Spleen (tissue), 11 donors: ENCODE measurements at regions not wholly inside any gene's neighbourhood (a gene's known extent, or its start where the extent isn't known, plus 50 kb on each side); places are given as distances from the start of the nearest gene placed in this dataset.
"Not testable (repeated sequence)": the region's sequence is repeated elsewhere in the genome, so short reads cannot be mapped to it uniquely, and the experiment has no call there.

Experiments
- DNase-seq: peaks from one replicate; pipeline ENCODE4 v3.0.0-alpha.2; 2020
- H3K27ac ChIP-seq, 8 donors: fragments of 200-600 bp; sonication (generic) in 7 of 8; 1 replicate in 4 of 8; 2 replicates in 4 of 8; pipeline versions ENCODE4 v1.5.0 to v1.8.0; 2016 to 2021; ENCODE audit warnings: inconsistent platforms in 4 of 8, mild to moderate bottlenecking in 4 of 8, moderate library complexity in 1 of 8
- H3K27me3 ChIP-seq, 7 donors: fragments of 200-600 bp; sonication (generic) in 6 of 7; replicated peaks in 1 of 7; 1 replicate in 4 of 7; 2 replicates in 3 of 7; pipeline versions ENCODE4 v1.5.0 to v1.8.0; 2016 to 2021; ENCODE audit warnings: inconsistent platforms in 3 of 7, mild to moderate bottlenecking in 1 of 7
- H3K36me3 ChIP-seq, 6 donors: fragments of 200-600 bp; sonication (generic) in 5 of 6; 1 replicate in 4 of 6; 2 replicates in 2 of 6; pipeline versions ENCODE4 v1.5.0 to v1.8.0; 2016 to 2021; ENCODE audit warnings: inconsistent platforms in 2 of 6
- H3K4me1 ChIP-seq, 6 donors: fragments of 200-600 bp; sonication (generic) in 5 of 6; 1 replicate in 3 of 6; 2 replicates in 3 of 6; pipeline versions ENCODE4 v1.5.0 to v1.8.0; 2016 to 2021; ENCODE audit warnings: inconsistent platforms in 3 of 6
- H3K4me3 ChIP-seq, 8 donors: fragments of 200-600 bp; sonication (generic) in 7 of 8; 1 replicate in 4 of 8; 2 replicates in 4 of 8; pipeline versions ENCODE4 v1.5.0 to v1.8.0; 2016 to 2021; ENCODE audit warnings: inconsistent platforms in 4 of 8, mild to moderate bottlenecking in 4 of 8, moderate library complexity in 2 of 8
- H3K9me3 ChIP-seq, 8 donors: fragments of 200-600 bp; sonication (generic) in 7 of 8; 1 replicate in 4 of 8; 2 replicates in 4 of 8; pipeline versions ENCODE4 v1.5.0 to v1.8.0; 2016 to 2021; ENCODE audit warnings: inconsistent platforms in 4 of 8
- CTCF ChIP-seq, 11 experiments: fragments of 200-600 bp in 7 of 11; fragments of 450-650 bp in 4 of 11; sonication (generic) in 4 of 11; IDR thresholded peaks in 8 of 11; conservative IDR thresholded peaks in 3 of 11; 1 replicate in 7 of 11; 2 replicates in 4 of 11; pipeline versions ENCODE4 v1.4.0 to v1.8.0; 2016 to 2021; ENCODE audit warnings: antibody characterized with exemption in 11 of 11, inconsistent platforms in 4 of 11, mild to moderate bottlenecking in 1 of 11
- POLR2A ChIP-seq, 3 donors: fragments of 450-650 bp; IDR thresholded peaks; one replicate each; pipeline ENCODE4 v1.5.1; 2017; ENCODE audit warnings: antibody characterized with exemption in 3 of 3, mild to moderate bottlenecking in 1 of 3
- POLR2AphosphoS5 ChIP-seq, 3 donors: sonication (generic); formaldehyde crosslinking; IDR thresholded peaks; one replicate each; pipeline ENCODE4 v1.5.1; 2017; ENCODE audit warnings: antibody characterized with exemption in 3 of 3
- WGBS, 5 donors: extraction: QIAGEN DNeasy Blood & Tissue Kit in 3 of 5; methylation state at CpG; one replicate each; pipeline versions ENCODE4 v1.1.5 to v1.1.7; 2013 to 2018; 5-methylcytosine and 5-hydroxymethylcytosine counted together
- intact Hi-C: fragments of 100-400 bp; cut with DNase I; formaldehyde crosslinking; loops from one replicate; pipeline ENCODE4 v1.15.0; 2023; ENCODE audit warnings: low total_unique reads
- donor health status: healthy with polysubstance abuse.
- donor health status: DM: no; HTN: no; CAD: no; lungs with moderate emphysema.
- donor health status: DM: no; HTN: no; CAD: no.
- donor health status: Bipolar disorder and iron deficiency.
- donor health status: healthy.
- donor health status: DM: no; HTN: no; CAD: no.
- donor health status: DM: yes; HTN: yes; CAD: no.

GRCh38 chr3:110697961-110698360, 373.7 kb upstream of the NECTIN3 start:
- Histone ChIP-seq H3K4me3 (no peak overlapping the region), H3K9me3 (peaks cover 0 to 11% (median 2%) of the 10 kb centered on the region in 8 donors), H3K27me3 (no peaks in the 10 kb centered on the region), H3K4me1 (no peaks in the 10 kb centered on the region), H3K36me3 (no peaks in the 10 kb centered on the region), H3K27ac (no peak overlapping the region)
- WGBS, 5 donors: 66 to 75% (median 73%) methylated on average over 4 of the region's 4 CpGs
- TF ChIP-seq POLR2AphosphoS5 (IDR thresholded peaks at IDR 0.05) (no peak), POLR2A (IDR thresholded peaks at IDR 0.05) (no peak), CTCF (IDR thresholded peaks at IDR 0.05 in 8 of 11, conservative IDR thresholded peaks at IDR 0.05 in 3 of 11) (no peak)
- intact Hi-C loops: no loop called here
- DNase-seq: no peak

GRCh38 chr3:110704332-110704731, 367.3 kb upstream of the NECTIN3 start:
- H3K4me3 ChIP-seq, H3K27me3 ChIP-seq, intact Hi-C loops, H3K27ac ChIP-seq, DNase-seq, H3K4me1 ChIP-seq, H3K36me3 ChIP-seq: not testable (repeated sequence)
- H3K9me3 ChIP-seq: peaks cover 0 to 26% (median 2%) of the 10 kb centered on the region in 8 donors

- no peak overlapping the region for H3K27ac ChIP-seq
- no peaks in the 10 kb centered on the region for H3K36me3 ChIP-seq
- H3K27me3 ChIP-seq: no peaks in the 10 kb centered on the region
- WGBS, 5 donors: 89 to 100% (median 94%) methylated on average over 1 of the region's 1 CpG
- peaks cover 0 to 13% (median 0%) of the 10 kb centered on the region in 8 donors for H3K9me3 ChIP-seq
- no peaks in the 10 kb centered on the region for H3K4me1 ChIP-seq
- intact Hi-C loops: no loop called here
- TF ChIP-seq POLR2AphosphoS5 (IDR thresholded peaks at IDR 0.05) (no peak), POLR2A (IDR thresholded peaks at IDR 0.05) (no peak), CTCF (IDR thresholded peaks at IDR 0.05 in 8 of 11, conservative IDR thresholded peaks at IDR 0.05 in 3 of 11) (no peak)
- DNase-seq: no peak
- no peak overlapping the region for H3K4me3 ChIP-seq
Measured at GRCh38 chr3:110708156-110708555, 363.5 kb upstream of the NECTIN3 start.

- intact Hi-C loops: no loop called here
- H3K27ac ChIP-seq: no peak overlapping the region
- WGBS, 5 donors: 82 to 93% (median 87%) methylated on average over 7 of the region's 7 CpGs
Measured at GRCh38 chr3:110710156-110710555, 361.5 kb upstream of the NECTIN3 start.

More at GRCh38 chr3:110710156-110710555, 361.5 kb upstream of the NECTIN3 start:
- TF ChIP-seq POLR2A (IDR thresholded peaks at IDR 0.05): no peak
- TF ChIP-seq POLR2AphosphoS5 (IDR thresholded peaks at IDR 0.05): no peak
- TF ChIP-seq CTCF (IDR thresholded peaks at IDR 0.05 in 8 of 11, conservative IDR thresholded peaks at IDR 0.05 in 3 of 11): no peak
- no peaks in the 10 kb centered on the region for H3K9me3 ChIP-seq
- H3K4me3 ChIP-seq: no peak overlapping the region
- H3K4me1 ChIP-seq: no peaks in the 10 kb centered on the region
- no peak for DNase-seq
- no peaks in the 10 kb centered on the region for H3K27me3 ChIP-seq
- no peaks in the 10 kb centered on the region for H3K36me3 ChIP-seq
